H9 (cell line): ENCODE measurements at regions not wholly inside any gene's neighbourhood (a gene's known extent, or its start where the extent isn't known, plus 50 kb on each side); places are given as distances from the start of the nearest gene placed in this dataset.

ENCODE experiments used
- DNase-seq: peaks from one replicate; pipeline ENCODE4 v3.0.0-alpha.2; 2017
- H2AFZ ChIP-seq: one replicate; pipeline ENCODE4 v1.6.1; 2013; ENCODE audit warnings: mild to moderate bottlenecking, low read length, control low read depth, moderate library complexity
- H2AK5ac ChIP-seq: 2 replicates; pipeline ENCODE4 v1.6.1; 2013; ENCODE audit warnings: low read length, control low read depth, mixed read lengths; ENCODE audit not compliant: insufficient read length
- H2BK120ac ChIP-seq: one replicate; pipeline ENCODE4 v1.6.1; 2013; ENCODE audit warnings: low read depth, mild to moderate bottlenecking, low read length, control low read depth, inconsistent platforms; ENCODE audit not compliant: poor library complexity, severe bottlenecking
- H2BK12ac ChIP-seq: 2 replicates; pipeline ENCODE4 v1.6.1; 2013; ENCODE audit warnings: low read length, control low read depth, mixed read lengths, low read depth; ENCODE audit not compliant: insufficient read length
- H2BK15ac ChIP-seq: 2 replicates; pipeline ENCODE4 v1.6.1; 2013; ENCODE audit warnings: low read depth, low read length, control low read depth
- H2BK20ac ChIP-seq: one replicate; pipeline ENCODE4 v1.6.1; 2013; ENCODE audit warnings: low read depth, mild to moderate bottlenecking, low read length, control low read depth, inconsistent platforms; ENCODE audit not compliant: poor library complexity, severe bottlenecking
- H2BK5ac ChIP-seq: 2 replicates; pipeline ENCODE4 v1.6.1; 2013; ENCODE audit warnings: low read length, control low read depth, mixed read lengths; ENCODE audit not compliant: insufficient read length
- H3K14ac ChIP-seq: 2 replicates; pipeline ENCODE4 v1.6.1; 2013; ENCODE audit warnings: low read length, control low read depth; ENCODE audit not compliant: insufficient read depth
- H3K18ac ChIP-seq: 2 replicates; pipeline ENCODE4 v1.6.1; 2013; ENCODE audit warnings: low read depth, mild to moderate bottlenecking, mixed read lengths, low read length, control low read depth; ENCODE audit not compliant: insufficient read length
- H3K23ac ChIP-seq: 2 replicates; pipeline ENCODE4 v1.6.1; 2013; ENCODE audit warnings: low read length, control low read depth, mixed read lengths, low read depth; ENCODE audit not compliant: insufficient read length
- H3K23me2 ChIP-seq: 2 replicates; pipeline ENCODE4 v1.6.1; 2013; ENCODE audit warnings: low read depth, mild to moderate bottlenecking, mixed read lengths, low read length, control low read depth; ENCODE audit not compliant: insufficient read length, poor library complexity, severe bottlenecking
- H3K27ac ChIP-seq: 2 replicates; pipeline ENCODE4 v1.5.1; 2013; ENCODE audit warnings: low read length, control low read depth, mixed read lengths, low read depth; ENCODE audit not compliant: insufficient read length
- H3K27me3 ChIP-seq: 2 replicates; pipeline ENCODE4 v1.6.1; 2013; ENCODE audit warnings: low read length, control low read depth, inconsistent platforms; ENCODE audit not compliant: insufficient read depth
- H3K4ac ChIP-seq: 2 replicates; pipeline ENCODE4 v1.6.1; 2013; ENCODE audit warnings: low read depth, mild to moderate bottlenecking, control low read depth, inconsistent platforms, low read length, moderate library complexity
- H3K4me1 ChIP-seq: 2 replicates; pipeline ENCODE4 v1.6.1; 2013; ENCODE audit warnings: low read length, control low read depth, inconsistent platforms; ENCODE audit not compliant: insufficient read depth
- H3K4me2 ChIP-seq: 2 replicates; pipeline ENCODE4 v1.6.1; 2013; ENCODE audit warnings: low read length, control low read depth, mixed read lengths; ENCODE audit not compliant: insufficient read length, insufficient read depth
- H3K56ac ChIP-seq: 2 replicates; pipeline ENCODE4 v1.6.1; 2013; ENCODE audit warnings: low read depth, mild to moderate bottlenecking, mixed read lengths, low read length, control low read depth; ENCODE audit not compliant: insufficient read length
- H3K79me1 ChIP-seq: 2 replicates; pipeline ENCODE4 v1.6.1; 2013; ENCODE audit warnings: low read depth, mild to moderate bottlenecking, moderate library complexity, low read length, control low read depth, inconsistent platforms; ENCODE audit not compliant: insufficient read depth, poor library complexity, severe bottlenecking
- H3K79me2 ChIP-seq: 2 replicates; pipeline ENCODE4 v1.6.1; 2013; ENCODE audit warnings: low read length, control low read depth, inconsistent platforms; ENCODE audit not compliant: insufficient read depth
- H3K9ac ChIP-seq: 2 replicates; pipeline ENCODE4 v1.6.1; 2013; ENCODE audit warnings: low read length, control low read depth, mixed read lengths; ENCODE audit not compliant: insufficient read length; ENCODE audit errors: extremely low read depth
- H3K9me3 ChIP-seq: one replicate; pipeline ENCODE4 v1.6.1; 2013; ENCODE audit warnings: low read depth, low read length, inconsistent platforms; ENCODE audit not compliant: control insufficient read depth
- H3T11ph ChIP-seq: one replicate; pipeline ENCODE4 v1.6.1; 2013; ENCODE audit warnings: mild to moderate bottlenecking, low read length, control low read depth, inconsistent platforms
- H4K20me1 ChIP-seq: one replicate; pipeline ENCODE4 v1.6.1; 2013; ENCODE audit not compliant: control insufficient read depth, insufficient read length, insufficient read depth
- H4K5ac ChIP-seq: 2 replicates; pipeline ENCODE4 v1.6.1; 2013; ENCODE audit warnings: low read depth, mild to moderate bottlenecking, mixed read lengths, low read length, control low read depth; ENCODE audit not compliant: insufficient read length
- H4K8ac ChIP-seq: replicated peaks from 2 replicates; pipeline ENCODE4 v1.6.1; 2013; ENCODE audit warnings: low read length, control low read depth, mixed read lengths, low read depth; ENCODE audit not compliant: insufficient read length
- H4K91ac ChIP-seq: 2 replicates; pipeline ENCODE4 v1.6.1; 2013; ENCODE audit warnings: low read depth, mild to moderate bottlenecking, moderate library complexity, mixed read lengths, low read length, control low read depth; ENCODE audit not compliant: insufficient read length
- H3K27ac Mint-ChIP-seq, 3 experiments: 2 replicates in 2 of 3; 3 replicates in 1 of 3; pipeline ENCODE4 v1.8.0; 2020 to 2021; ENCODE audit warnings: mixed read lengths in 3 of 3, mild to moderate bottlenecking in 1 of 3, moderate library complexity in 1 of 3
- H3K27me3 Mint-ChIP-seq: 2 replicates; pipeline ENCODE4 v1.8.0; 2021; ENCODE audit warnings: low read depth, mild to moderate bottlenecking, moderate library complexity, mixed read lengths
- H3K36me3 Mint-ChIP-seq, 3 experiments: 2 replicates in 2 of 3; 3 replicates in 1 of 3; pipeline ENCODE4 v1.8.0; 2020 to 2021; ENCODE audit warnings: low read depth in 3 of 3, mixed read lengths in 3 of 3; ENCODE audit not compliant: insufficient read depth in 1 of 3
- H3K4me1 Mint-ChIP-seq, 2 experiments: 2 replicates each; pipeline ENCODE4 v1.8.0; 2020; ENCODE audit warnings: mixed read lengths in 2 of 2
- H3K4me3 Mint-ChIP-seq, 2 experiments: 2 replicates in 1 of 2; 3 replicates in 1 of 2; pipeline ENCODE4 v1.8.0; 2020 to 2021; ENCODE audit warnings: mild to moderate bottlenecking in 2 of 2, mixed read lengths in 2 of 2, moderate library complexity in 1 of 2
- H3K9me3 Mint-ChIP-seq, 2 experiments: 2 replicates in 1 of 2; 3 replicates in 1 of 2; pipeline ENCODE4 v1.8.0; 2020; ENCODE audit warnings: mild to moderate bottlenecking in 2 of 2, mixed read lengths in 2 of 2, moderate library complexity in 1 of 2
- TF ChIP-seq, protein P1 (sequence below): fragments of 200-600 bp; sonication (generic); conservative IDR thresholded peaks from 3 replicates; pipeline ENCODE4 v1.8.0; 2021; ENCODE audit warnings: antibody characterized with exemption, mild to moderate bottlenecking

GRCh38 chrX:116289592-116289991, 119.0 kb downstream of the AGTR2 start:
- no peak overlapping the region for H3K14ac ChIP-seq
- Mint-ChIP-seq H3K27ac (no peak overlapping the region), H3K27me3 (no peaks in the 10 kb centered on the region), H3K4me3 (no peak overlapping the region), H3K4me1 (peaks cover 20 to 44% of the 10 kb centered on the region in 2 experiments), H3K9me3 (peaks cover 0 to 5% of the 10 kb centered on the region in 2 experiments; a peak in 3 of 5 replicates), H3K36me3 (peaks cover 0 to 3% (median 0%) of the 10 kb centered on the region in 3 experiments; a peak in 2 of 7 replicates)
- H3T11ph ChIP-seq, result no peak overlapping the region
- H2BK15ac ChIP-seq, result no peak overlapping the region
- DNase-seq, result no peak
- H3K9me3 ChIP-seq, result no peaks in the 10 kb centered on the region
- H3K23ac ChIP-seq, result no peak overlapping the region
- H3K27me3 ChIP-seq, result no peaks in the 10 kb centered on the region
- H4K5ac ChIP-seq, result no peak overlapping the region
- no peaks in the 10 kb centered on the region for H3K23me2 ChIP-seq
- H3K4me1 ChIP-seq, result peaks cover 2% of the 10 kb centered on the region; the same call in 1 of the 2 replicates
- H3K79me1 ChIP-seq, result no peaks in the 10 kb centered on the region
- H4K8ac ChIP-seq, result no peak overlapping the region
- H2BK12ac ChIP-seq, result no peak overlapping the region
- TF ChIP-seq, protein P1, sequence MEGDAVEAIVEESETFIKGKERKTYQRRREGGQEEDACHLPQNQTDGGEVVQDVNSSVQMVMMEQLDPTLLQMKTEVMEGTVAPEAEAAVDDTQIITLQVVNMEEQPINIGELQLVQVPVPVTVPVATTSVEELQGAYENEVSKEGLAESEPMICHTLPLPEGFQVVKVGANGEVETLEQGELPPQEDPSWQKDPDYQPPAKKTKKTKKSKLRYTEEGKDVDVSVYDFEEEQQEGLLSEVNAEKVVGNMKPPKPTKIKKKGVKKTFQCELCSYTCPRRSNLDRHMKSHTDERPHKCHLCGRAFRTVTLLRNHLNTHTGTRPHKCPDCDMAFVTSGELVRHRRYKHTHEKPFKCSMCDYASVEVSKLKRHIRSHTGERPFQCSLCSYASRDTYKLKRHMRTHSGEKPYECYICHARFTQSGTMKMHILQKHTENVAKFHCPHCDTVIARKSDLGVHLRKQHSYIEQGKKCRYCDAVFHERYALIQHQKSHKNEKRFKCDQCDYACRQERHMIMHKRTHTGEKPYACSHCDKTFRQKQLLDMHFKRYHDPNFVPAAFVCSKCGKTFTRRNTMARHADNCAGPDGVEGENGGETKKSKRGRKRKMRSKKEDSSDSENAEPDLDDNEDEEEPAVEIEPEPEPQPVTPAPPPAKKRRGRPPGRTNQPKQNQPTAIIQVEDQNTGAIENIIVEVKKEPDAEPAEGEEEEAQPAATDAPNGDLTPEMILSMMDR, result no peak
- H3K18ac ChIP-seq, result no peak overlapping the region
- H2BK20ac ChIP-seq, result no peak overlapping the region
- H2BK120ac ChIP-seq, result no peak overlapping the region
- H2BK5ac ChIP-seq, result no peak overlapping the region
- H2AK5ac ChIP-seq, result no peak overlapping the region
- no peak overlapping the region for H2AFZ ChIP-seq
- H3K27ac ChIP-seq, result no peak overlapping the region
- no peaks in the 10 kb centered on the region for H4K20me1 ChIP-seq
- no peak overlapping the region for H3K56ac ChIP-seq
- H3K4me2 ChIP-seq, result no peak overlapping the region
- no peaks in the 10 kb centered on the region for H3K79me2 ChIP-seq
- no peak overlapping the region for H3K4ac ChIP-seq
- no peak overlapping the region for H3K9ac ChIP-seq
- no peak overlapping the region for H4K91ac ChIP-seq
